T-helper 2 cell treated with Interferon-gamma antibody and Interleukin-4, amounts not matched to agents 5 μg/mL and 100 μg/mL, for 36 hours (primary cell): ENCODE measurements at regions not wholly inside any gene's neighbourhood (a gene's known extent, or its start where the extent isn't known, plus 50 kb on each side); places are given as distances from the start of the nearest gene placed in this dataset.
"Not testable (repeated sequence)": the region's sequence is repeated elsewhere in the genome, so short reads cannot be mapped to it uniquely, and the experiment has no call there.

ENCODE experiments used
- DNase-seq: peaks from one replicate; pipeline ENCODE4 v3.0.0; 2021; ENCODE audit warnings: low spot score
- H3K27ac Mint-ChIP-seq: one replicate; pipeline ENCODE4 v1.8.0; 2021; ENCODE audit warnings: mild to moderate bottlenecking, mixed read lengths
- H3K27me3 Mint-ChIP-seq: one replicate; pipeline ENCODE4 v1.8.0; 2021; ENCODE audit warnings: low read depth, mixed read lengths
- H3K36me3 Mint-ChIP-seq: one replicate; pipeline ENCODE4 v1.8.0; 2021; ENCODE audit warnings: low read depth, mixed read lengths
- H3K4me1 Mint-ChIP-seq: one replicate; pipeline ENCODE4 v1.8.0; 2021; ENCODE audit warnings: low read depth, mixed read lengths
- H3K4me3 Mint-ChIP-seq: one replicate; pipeline ENCODE4 v1.8.0; 2022; ENCODE audit warnings: mild to moderate bottlenecking, moderate library complexity, mixed read lengths
- H3K9me3 Mint-ChIP-seq: one replicate; pipeline ENCODE4 v1.8.0; 2021; ENCODE audit warnings: mixed read lengths

GRCh38 chr16:29128732-29129457 lies 144.0 kb downstream of the LAT start:
- H3K4me1 Mint-ChIP-seq, DNase-seq, H3K9me3 Mint-ChIP-seq, H3K4me3 Mint-ChIP-seq, H3K27ac Mint-ChIP-seq, H3K36me3 Mint-ChIP-seq, H3K27me3 Mint-ChIP-seq: not testable (repeated sequence)

- not testable (repeated sequence) for DNase-seq, H3K27me3 Mint-ChIP-seq, H3K4me3 Mint-ChIP-seq, H3K9me3 Mint-ChIP-seq, H3K36me3 Mint-ChIP-seq, H3K4me1 Mint-ChIP-seq, H3K27ac Mint-ChIP-seq
These were observed 143.1 kb downstream of the LAT start for GRCh38 chr16:29127806-29128420.

GRCh38 chr16:29126616-29127015 lies 141.8 kb downstream of the LAT start:
- peak overlapping the region; percentile 55 for H3K4me3 Mint-ChIP-seq
- DNase-seq, result no peak

GRCh38 chr16:29126057-29126494 lies 141.2 kb downstream of the LAT start:
- Mint-ChIP-seq H3K4me3 (peak overlapping the region; percentile 55), H3K27ac (peak overlapping the region; percentile 78), H3K9me3 (no peaks in the 10 kb centered on the region), H3K27me3 (no peaks in the 10 kb centered on the region), H3K4me1 (peaks cover 6% of the 10 kb centered on the region), H3K36me3 (peaks cover 9% of the 10 kb centered on the region)
- DNase-seq, result no peak

More at GRCh38 chr16:29126616-29127015, 141.8 kb downstream of the LAT start:
- no peak overlapping the region for H3K27ac Mint-ChIP-seq
- peaks cover 7% of the 10 kb centered on the region for H3K36me3 Mint-ChIP-seq
- H3K27me3 Mint-ChIP-seq, result no peaks in the 10 kb centered on the region
- no peaks in the 10 kb centered on the region for H3K9me3 Mint-ChIP-seq
- H3K4me1 Mint-ChIP-seq, result peaks cover 6% of the 10 kb centered on the region

- no peaks in the 10 kb centered on the region for H3K9me3 Mint-ChIP-seq
- H3K27me3 Mint-ChIP-seq, result no peaks in the 10 kb centered on the region
- H3K4me3 Mint-ChIP-seq, result no peak overlapping the region
- no peak for DNase-seq
- H3K4me1 Mint-ChIP-seq, result peaks cover 6% of the 10 kb centered on the region
- H3K36me3 Mint-ChIP-seq, result peaks cover 9% of the 10 kb centered on the region
- H3K27ac Mint-ChIP-seq, result no peak overlapping the region
These were observed 140.0 kb downstream of the LAT start for GRCh38 chr16:29124828-29125227.

- H3K4me1 Mint-ChIP-seq, H3K36me3 Mint-ChIP-seq, H3K4me3 Mint-ChIP-seq, H3K9me3 Mint-ChIP-seq, H3K27me3 Mint-ChIP-seq, DNase-seq, H3K27ac Mint-ChIP-seq: not testable (repeated sequence)
These were observed 139.3 kb downstream of the LAT start for GRCh38 chr16:29124162-29124561.

GRCh38 chr16:29120680-29121079 lies 135.8 kb downstream of the LAT start:
- not testable (repeated sequence) for H3K27me3 Mint-ChIP-seq, H3K27ac Mint-ChIP-seq, DNase-seq, H3K9me3 Mint-ChIP-seq, H3K4me3 Mint-ChIP-seq
- peaks cover 26% of the 10 kb centered on the region for H3K36me3 Mint-ChIP-seq
- peaks cover 14% of the 10 kb centered on the region for H3K4me1 Mint-ChIP-seq

GRCh38 chr16:29118301-29118957 lies 133.6 kb downstream of the LAT start:
- not testable (repeated sequence) for H3K4me3 Mint-ChIP-seq
- H3K36me3 Mint-ChIP-seq, result peaks cover 40% of the 10 kb centered on the region

GRCh38 chr16:29117631-29118030 lies 132.8 kb downstream of the LAT start:
- Mint-ChIP-seq H3K9me3 (no peaks in the 10 kb centered on the region), H3K36me3 (peaks cover 44% of the 10 kb centered on the region), H3K4me1 (peaks cover 39% of the 10 kb centered on the region), H3K27ac (peak overlapping the region; percentile 31), H3K4me3 (no peak overlapping the region), H3K27me3 (no peaks in the 10 kb centered on the region)
- DNase-seq, result no peak

More at GRCh38 chr16:29118301-29118957, 133.6 kb downstream of the LAT start:
- Mint-ChIP-seq H3K4me1 (peaks cover 34% of the 10 kb centered on the region), H3K27ac (peak overlapping the region; percentile 39)
- H3K9me3 Mint-ChIP-seq, DNase-seq, H3K27me3 Mint-ChIP-seq: not testable (repeated sequence)

- H3K9me3 Mint-ChIP-seq, result no peaks in the 10 kb centered on the region
- H3K4me3 Mint-ChIP-seq, result no peak overlapping the region
- H3K27ac Mint-ChIP-seq, result no peak overlapping the region
- DNase-seq, result no peak
- H3K27me3 Mint-ChIP-seq, result no peaks in the 10 kb centered on the region
- H3K4me1 Mint-ChIP-seq, result peaks cover 39% of the 10 kb centered on the region
- peaks cover 43% of the 10 kb centered on the region for H3K36me3 Mint-ChIP-seq
These were observed 132.1 kb downstream of the LAT start for GRCh38 chr16:29116980-29117379.

GRCh38 chr16:29116207-29116606 lies 131.4 kb downstream of the LAT start:
- Mint-ChIP-seq H3K4me1 (peaks cover 39% of the 10 kb centered on the region), H3K36me3 (peaks cover 41% of the 10 kb centered on the region), H3K27ac (peak overlapping the region; percentile 7)
- H3K9me3 Mint-ChIP-seq, H3K4me3 Mint-ChIP-seq, DNase-seq, H3K27me3 Mint-ChIP-seq: not testable (repeated sequence)

GRCh38 chr16:29115802-29116141 lies 130.9 kb downstream of the LAT start:
- not testable (repeated sequence) for H3K4me3 Mint-ChIP-seq, H3K27me3 Mint-ChIP-seq, H3K27ac Mint-ChIP-seq, H3K9me3 Mint-ChIP-seq
- Mint-ChIP-seq H3K4me1 (peaks cover 39% of the 10 kb centered on the region), H3K36me3 (peaks cover 45% of the 10 kb centered on the region)
- peak; percentile 25 for DNase-seq

- H3K4me3 Mint-ChIP-seq, result peak overlapping the region; percentile 41
- H3K36me3 Mint-ChIP-seq, result peaks cover 50% of the 10 kb centered on the region
- peak; percentile 39 for DNase-seq
- H3K27ac Mint-ChIP-seq, result peak overlapping the region; percentile 75
- H3K9me3 Mint-ChIP-seq, H3K27me3 Mint-ChIP-seq: not testable (repeated sequence)
- H3K4me1 Mint-ChIP-seq, result peaks cover 39% of the 10 kb centered on the region
These were observed 130.3 kb downstream of the LAT start for GRCh38 chr16:29114989-29115801.

- Mint-ChIP-seq H3K4me1 (peaks cover 39% of the 10 kb centered on the region), H3K9me3 (no peaks in the 10 kb centered on the region), H3K4me3 (no peak overlapping the region), H3K27ac (peak overlapping the region; percentile 29), H3K27me3 (no peaks in the 10 kb centered on the region), H3K36me3 (peaks cover 51% of the 10 kb centered on the region)
- no peak for DNase-seq
These were observed 129.7 kb downstream of the LAT start for GRCh38 chr16:29114574-29114973.
